CD4-positive, alpha-beta T cell treated with Interleukin-17A for 1 hour (primary cell): ENCODE measurements at regions not wholly inside any gene's neighbourhood (a gene's known extent, or its start where the extent isn't known, plus 50 kb on each side); places are given as distances from the start of the nearest gene placed in this dataset.
"Not testable (repeated sequence)": the region's sequence is repeated elsewhere in the genome, so short reads cannot be mapped to it uniquely, and the experiment has no call there.

Source experiments
- DNase-seq: peaks from one replicate; pipeline ENCODE4 v3.0.0-alpha.2; 2020

DNA sequence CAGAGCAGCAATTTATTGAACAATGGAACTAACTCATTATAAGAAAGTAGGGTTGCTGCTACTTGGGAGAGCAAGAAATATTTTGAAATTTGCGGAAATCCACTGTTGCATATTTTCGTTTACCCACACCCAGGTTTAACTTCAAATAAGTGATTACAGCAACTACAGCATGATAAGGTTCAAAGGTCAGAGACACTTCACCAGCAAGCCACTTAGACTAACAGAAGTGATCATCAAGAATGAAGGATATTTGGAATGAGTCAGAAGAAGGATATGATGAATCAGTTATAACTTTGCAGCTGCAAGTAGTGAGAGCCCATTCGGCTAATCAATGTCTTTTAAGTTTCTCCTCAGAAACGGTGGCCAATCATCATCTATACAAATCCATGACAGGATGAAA lies 199.3 kb downstream of the TMA16 start:
- no peak for DNase-seq

DNA sequence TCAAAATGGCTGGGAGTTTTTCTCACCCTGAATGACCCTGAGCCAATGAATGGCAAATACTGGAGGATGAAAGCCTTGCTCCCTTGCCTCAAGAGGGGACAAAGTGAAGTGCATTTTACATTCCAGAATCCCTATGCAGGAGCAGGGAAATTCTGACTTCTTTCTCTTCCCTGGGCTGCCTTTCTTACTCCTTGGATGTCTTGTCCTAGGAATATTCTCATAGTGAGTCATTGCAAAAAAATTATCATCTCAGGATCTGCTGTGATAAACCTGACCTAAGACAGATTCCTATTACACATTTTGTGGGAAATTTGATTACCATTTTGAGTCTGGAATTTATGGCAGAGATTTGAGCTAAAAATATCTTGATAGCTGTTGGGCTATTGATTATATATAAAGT lies 199.9 kb downstream of the TMA16 start:
- no peak for DNase-seq

DNA sequence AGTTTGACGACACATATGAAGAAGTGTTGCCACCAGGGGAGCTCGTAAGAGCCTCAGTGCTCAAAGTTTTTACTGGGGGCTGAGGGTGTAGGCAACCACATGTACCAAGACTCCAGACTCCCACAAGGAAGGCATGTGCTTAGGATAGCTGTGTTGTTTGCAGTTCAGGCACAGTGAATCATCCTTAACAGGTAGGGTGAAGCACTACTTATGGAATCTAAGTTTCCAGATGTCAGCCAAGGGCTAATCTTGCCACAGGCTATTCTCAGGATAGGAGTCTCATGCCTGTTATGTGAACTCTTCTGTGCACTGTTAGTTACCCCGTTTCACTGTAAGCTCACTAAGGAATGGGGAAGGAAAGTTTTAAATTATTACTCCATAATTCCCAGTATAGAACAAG lies 202.6 kb downstream of the TMA16 start:
- no peak for DNase-seq

DNA sequence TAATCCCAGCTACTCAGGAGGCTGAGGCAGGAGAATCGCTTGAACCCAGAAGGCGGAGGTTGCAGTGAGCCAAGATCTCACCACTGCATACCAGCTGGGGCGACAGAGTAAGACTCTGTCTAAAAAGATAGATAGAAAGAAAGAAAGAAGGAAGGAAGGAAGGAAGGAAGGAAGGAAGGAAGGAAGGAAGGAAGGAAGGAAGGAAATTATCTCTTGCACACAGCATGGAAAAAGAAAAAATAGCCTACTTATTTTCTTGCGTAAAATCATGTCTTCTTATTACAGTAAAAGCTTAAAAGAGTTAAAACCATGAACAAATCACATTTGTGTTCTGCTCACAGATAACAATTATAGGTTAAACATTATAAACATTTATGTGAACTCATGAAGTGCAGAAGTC lies 205.9 kb downstream of the TMA16 start:
- not testable (repeated sequence) for DNase-seq

DNA sequence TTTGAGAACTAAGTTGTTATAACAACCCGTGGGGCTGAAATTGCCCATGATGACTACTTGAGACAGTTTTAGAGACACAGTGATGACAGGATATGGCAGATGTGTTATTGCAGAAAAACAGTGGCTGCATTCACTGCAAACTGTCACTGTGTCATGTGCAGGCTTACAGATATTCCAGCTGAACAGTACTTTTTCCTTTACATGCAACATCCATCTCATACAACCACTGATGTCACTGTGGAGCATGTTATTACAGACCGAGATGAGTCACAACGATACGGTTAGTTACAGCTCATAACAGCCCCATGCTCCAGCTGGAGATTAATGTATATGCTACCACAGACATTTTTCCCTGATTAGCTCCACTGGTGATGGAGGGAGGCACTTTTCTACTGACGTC lies 207.4 kb downstream of the TMA16 start:
- no peak for DNase-seq

DNA sequence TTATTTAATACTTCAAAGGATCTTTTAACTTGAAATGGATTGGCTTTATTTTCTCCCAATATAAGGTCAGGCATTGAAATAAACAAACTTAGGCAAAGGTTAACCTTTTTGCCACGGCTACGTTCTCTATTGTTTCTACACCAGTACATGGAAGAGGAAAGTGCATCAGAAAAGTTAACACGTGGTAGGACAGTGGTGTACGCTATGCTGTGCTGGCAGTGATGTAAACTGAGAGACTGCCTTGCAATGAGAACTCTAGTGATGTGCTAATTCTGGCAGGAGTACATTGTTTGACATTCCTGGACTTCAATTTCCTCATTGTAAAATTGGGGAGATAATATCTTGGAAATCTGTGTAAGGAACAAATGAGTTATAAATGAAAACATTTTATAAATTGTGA lies 208.2 kb downstream of the TMA16 start:
- DNase-seq: no peak

DNA sequence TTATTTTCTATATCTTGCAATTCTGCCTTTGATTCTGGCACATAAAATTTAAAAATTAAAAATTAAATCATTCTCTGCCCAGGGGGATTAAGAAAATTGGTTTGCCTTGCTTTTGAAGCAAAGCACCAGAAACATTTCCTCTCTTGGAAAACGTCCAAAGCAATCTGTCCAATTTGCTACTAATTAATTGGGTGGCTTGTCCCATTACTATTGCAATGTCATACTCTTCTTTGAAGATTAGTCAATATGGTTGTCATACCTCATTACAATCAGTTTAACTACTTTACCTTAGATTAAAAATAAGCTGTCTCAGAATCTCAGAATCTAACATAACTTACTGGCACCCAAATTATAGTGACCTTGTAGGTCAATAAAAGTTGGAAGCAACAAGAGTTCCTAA lies 208.8 kb downstream of the TMA16 start:
- DNase-seq: no peak

DNA sequence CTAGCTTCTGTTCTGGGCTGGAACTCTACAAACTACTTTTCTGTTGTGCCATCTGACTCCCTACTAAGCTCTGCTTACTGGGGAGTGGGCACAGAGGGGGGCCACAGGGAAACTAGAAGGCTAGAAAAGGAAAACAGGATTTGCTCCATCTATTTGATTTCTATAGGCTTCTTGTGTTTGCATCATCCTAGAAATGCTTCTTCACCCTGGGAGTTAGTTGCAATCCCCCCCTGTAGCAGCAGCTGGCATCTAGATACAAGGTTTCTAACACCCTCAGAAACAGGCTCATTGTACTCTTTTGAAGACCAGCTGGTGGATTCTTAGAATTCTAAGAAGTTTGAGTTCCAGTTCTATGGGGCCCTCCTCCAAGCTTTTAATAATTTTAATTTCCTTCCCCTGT lies 213.4 kb downstream of the TMA16 start:
- no peak for DNase-seq

DNA sequence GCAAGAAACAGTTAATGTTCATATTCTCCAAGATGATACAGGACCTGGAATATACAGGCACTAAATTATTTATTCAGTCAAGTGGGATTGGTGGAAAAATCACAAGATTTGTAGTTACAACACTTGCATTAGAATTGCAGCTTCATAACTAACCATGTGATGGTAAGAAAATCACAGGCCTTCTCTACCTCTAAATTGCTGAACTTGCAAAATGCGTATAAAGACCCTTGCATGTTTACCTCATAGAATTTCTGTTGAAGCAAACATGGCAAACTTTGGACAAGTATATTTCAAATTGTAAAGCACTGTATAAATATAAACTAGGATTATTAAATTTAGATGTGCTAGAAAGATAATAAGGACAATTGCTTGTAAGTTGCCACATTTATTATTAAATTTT lies 215.1 kb downstream of the TMA16 start:
- no peak for DNase-seq

DNA sequence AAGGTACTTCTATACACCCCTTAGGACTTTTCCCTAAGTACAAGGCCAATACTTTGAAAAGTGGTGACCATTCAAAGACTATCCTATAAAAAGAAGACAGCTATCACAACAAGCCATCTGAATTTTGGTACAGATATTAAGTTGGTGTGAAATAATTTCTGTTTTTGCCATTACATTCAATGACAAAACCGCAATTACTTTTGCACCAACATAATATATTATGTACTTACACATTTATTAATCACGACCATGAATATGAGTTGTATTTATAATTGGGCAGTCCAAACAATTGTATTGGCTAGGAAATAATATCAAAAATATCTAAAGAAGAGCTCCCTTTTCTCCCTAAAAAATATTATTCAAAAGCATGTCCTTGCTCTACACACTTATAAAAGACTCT lies 215.7 kb downstream of the TMA16 start:
- DNase-seq: no peak

DNA sequence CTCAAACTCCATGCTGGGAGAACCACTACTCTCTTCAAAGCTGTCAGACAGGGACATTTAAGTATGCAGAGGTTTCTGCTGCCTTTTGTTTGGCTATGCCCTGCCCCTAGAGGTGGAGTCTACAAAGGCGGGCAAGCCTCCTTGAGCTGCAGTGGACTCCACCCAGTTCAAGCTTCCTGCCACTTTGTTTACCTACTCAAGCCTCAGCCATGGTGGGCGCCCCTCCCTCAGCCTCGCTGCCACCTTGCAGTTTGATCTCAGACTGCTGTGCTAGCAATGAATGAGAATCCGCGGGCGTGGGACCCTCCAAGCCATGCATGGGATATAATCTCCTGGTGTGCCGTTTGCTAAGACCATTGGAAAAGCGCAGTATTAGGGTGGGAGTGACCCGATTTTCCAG lies 230.0 kb downstream of the TMA16 start:
- not testable (repeated sequence) for DNase-seq

DNA sequence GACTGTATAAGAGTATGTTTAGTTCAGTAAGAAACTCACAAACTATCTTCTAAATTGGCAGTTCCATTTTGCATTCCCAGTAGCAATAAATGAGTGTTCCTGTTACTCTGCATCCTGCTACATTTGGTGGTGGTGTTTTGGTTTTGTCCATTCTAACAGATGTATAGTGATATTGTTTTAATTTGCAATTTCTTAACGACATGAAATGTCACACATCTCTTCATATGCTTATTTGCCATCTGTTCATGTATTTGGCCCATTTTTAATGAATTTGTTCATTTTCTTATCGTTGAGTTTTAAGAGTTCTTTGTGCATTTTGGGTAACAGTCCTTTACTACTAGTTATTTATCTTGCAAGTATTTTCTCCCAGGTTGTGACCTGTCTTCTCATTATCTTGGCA lies 232.2 kb downstream of the TMA16 start:
- no peak for DNase-seq

DNA sequence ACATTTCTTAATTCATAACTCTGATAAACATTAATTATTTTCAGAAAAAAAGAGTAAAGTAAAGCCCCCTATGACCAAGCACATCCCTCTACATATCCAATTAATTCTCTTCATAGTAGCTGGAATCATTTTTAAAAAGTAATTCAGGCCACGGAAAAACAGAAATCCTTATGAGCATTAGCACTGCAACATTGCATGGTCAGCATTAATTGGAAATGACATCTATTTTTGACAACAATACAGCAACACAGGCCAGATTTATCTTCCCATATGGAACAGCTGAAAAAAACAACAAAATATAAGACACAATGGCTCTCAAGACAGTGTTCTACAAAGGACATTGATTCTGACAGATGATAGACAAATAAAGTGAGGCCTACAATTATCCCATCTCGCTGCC lies 236.6 kb downstream of the TMA16 start:
- no peak for DNase-seq

DNA sequence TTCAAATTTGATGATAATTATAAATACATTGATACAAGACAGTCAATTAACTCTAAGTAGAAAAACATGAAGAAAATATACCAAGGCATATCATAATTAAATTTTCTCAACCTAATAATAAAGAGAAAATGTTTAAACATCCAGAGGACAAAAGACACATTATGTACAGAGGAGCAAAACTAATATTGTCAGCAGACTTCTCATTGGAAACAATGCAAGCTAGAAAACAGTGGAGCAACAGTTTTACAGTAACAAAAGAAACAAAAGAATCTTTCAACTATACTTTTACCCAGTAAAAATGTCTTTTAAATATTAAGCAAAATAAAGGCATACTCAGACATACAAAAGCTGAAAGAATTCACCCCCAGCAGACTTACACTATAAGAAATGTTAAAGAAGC lies 238.0 kb downstream of the TMA16 start:
- no peak for DNase-seq

DNA sequence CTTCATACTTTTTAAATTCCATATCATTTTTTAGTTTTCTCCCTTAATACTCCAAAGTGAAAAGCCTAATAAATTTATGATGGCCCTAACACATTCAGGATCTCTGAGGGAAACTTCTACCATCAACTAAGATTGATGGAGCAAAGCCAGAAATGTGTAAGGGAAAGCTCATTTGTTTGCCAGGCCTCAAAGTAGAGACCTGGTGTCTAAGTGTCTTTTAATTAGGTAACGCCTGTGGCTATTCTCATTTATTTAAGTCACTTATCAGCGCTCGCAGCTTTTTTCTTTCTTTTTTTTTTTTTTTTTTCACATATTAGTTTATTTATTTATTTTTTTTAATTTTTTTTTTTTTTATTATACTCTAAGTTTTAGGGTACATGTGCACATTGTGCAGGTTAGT lies 242.4 kb downstream of the TMA16 start:
- DNase-seq: no peak

DNA sequence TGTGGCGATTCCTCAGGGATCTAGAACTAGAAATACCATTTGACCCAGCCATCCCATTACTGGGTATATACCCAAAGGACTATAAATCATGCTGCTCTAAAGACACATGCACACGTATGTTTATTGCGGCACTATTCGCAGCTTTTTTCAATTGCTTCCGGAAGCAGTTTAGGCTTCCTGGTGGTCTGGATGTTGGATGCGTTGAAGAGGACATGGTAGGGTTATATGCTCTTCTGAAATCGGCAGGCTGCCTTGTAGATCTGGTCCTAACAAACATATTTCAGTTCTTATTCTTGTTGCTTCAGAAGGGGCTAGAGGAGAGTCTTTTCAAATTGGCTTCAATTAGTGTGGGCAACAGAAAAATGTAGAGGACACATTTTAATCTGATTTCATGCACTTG lies 243.4 kb downstream of the TMA16 start:
- DNase-seq: not testable (repeated sequence)

DNA sequence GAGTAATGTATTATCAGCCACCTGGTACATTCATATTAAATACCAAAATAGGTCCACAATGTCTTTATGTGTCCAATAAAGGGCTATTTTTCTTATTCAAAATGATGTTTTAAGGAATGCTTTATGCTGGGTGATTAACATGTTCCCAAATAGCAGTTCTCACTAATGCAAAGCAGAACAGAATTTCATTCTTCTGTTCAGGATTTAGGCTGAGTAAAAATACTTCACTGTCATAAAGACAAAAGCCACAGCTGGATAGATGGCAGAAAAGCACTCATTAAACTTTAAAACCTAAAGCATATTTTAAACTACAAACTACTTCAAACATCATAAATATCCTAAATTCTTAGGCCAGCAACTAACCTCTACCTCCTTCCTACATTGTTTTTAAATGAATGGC lies 244.0 kb downstream of the TMA16 start:
- DNase-seq: no peak

DNA sequence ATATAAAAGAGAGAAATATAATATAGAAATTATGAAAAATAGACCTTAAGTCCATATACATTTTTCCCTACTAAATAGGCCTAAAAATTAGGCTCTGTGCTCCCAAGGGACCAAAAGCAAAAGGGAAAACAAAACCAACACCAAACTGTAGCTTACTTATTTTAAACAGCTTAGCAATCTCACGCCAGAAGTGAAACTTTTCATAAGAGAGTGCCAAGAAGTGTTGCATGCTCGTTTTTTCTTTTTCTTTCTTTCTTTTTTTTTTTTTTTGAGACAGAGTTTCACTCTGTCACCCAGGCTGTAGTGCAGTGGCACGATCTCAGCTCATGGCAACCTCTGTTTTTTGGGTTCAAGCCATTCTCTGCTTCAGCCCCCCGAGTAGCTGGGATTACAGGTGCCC lies 250.4 kb downstream of the TMA16 start:
- DNase-seq: no peak

DNA sequence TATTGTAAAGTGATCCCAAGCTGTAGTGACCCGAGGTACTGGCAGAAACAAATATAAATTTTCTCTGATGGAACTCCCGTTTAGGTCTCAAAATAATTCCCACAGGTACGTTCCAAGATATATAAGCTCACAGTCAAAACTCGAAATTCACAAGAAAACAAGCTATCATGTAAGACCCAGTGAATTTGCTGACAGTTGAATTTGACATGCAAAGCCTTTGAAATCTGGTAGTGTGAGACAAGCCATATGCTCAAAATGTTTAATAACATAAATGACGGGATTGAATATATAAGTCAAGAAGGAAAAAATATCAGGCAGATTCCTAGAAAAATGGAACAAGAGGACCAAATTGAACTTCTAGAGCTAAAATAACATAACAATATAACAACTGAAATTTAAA lies 252.8 kb downstream of the TMA16 start:
- no peak for DNase-seq

DNA sequence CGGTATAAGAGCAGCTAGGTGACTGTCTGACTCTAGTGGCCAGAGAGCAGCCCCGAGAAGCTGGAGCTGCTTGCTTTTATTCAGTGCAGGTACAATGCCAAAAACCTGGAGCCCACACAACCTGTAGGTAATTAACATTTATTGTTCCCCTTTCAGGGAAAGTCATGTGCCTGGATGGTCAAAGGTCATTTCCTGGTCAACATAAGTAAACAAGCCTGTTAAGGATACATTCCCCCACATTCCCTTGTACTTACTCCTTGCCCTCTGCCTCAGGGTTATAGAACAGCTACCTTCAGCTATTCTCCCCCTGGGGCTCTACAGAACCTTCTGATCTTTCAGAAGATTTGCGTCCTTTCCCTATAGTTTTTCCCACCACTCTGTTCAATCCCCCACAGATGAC lies 253.4 kb downstream of the TMA16 start:
- no peak for DNase-seq

DNA sequence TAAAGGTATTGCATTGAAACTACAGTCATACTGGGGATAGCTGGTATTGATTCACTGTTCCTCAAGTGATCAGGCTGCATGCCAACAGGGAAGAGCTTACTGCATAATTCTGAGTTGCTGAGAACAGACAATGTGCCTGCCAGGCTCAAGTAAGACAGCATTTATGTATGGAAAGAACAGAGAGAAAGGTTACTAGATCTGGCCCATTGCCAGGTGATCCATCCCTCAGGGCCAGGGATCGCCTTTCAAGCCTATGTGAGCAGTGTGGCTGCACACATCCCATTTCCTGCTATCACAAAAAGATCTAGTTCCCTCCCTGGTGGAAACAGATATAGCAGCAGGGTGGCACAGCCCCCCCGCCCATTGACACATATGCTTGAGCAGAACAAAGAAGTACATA lies 254.0 kb downstream of the TMA16 start:
- DNase-seq: no peak

DNA sequence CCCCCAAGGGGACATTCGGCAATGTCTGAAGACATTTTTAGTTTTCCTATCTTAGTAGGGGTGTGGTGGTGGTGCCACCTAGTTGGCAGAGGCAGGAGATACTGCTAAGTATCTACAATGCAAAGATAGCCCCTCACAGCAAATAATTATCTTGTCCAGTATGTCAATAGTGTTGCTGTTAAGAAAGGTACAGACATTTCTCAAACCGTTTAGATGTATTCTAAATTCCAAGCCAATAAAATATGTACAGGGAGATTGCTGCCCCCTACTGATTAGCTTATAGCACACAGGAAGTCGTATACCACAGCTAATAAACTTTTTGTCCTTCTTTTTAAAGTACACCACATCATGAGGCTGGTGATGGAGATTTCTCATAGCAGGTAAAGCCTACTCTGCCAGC lies 260.5 kb downstream of the TMA16 start:
- peak; percentile 45 for DNase-seq

DNA sequence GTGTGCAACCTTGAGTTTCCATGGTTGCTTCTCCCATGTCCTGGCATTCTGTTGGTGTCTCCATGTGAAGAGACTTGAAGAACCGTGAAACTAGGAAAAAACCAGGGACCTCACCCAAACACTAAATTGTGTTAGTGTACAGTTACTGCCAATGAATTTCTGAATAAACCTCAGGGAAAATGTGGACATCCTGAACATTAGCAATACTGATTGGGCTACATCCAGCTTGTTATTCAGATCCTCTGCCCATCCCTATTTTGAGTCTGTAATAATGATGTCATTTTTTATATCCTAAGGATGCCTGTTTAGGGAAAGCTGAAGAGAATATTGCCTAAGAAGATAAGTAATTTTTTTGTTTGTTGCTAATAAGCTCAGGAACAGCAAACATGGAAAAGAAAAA lies 262.7 kb downstream of the TMA16 start:
- DNase-seq: no peak

DNA sequence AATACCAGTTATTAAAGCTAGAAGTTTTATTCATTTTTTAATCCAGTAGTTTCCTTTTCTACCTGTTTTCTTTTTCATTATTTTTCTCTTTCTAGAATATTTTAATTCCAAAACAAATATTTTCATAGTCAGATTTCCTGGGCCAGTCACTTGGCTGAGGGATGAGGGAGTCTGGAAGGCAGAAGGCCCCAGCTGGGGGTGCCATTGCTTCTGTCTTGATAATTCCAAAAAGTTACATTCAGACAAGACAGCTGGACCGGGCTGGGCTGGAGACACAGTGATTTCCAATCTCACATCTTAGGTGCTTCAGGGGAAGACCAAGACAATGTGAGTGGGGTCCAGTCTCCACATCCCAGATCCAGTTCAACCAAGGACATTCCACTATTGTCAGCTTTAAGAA lies 263.5 kb downstream of the TMA16 start:
- DNase-seq: no peak

DNA sequence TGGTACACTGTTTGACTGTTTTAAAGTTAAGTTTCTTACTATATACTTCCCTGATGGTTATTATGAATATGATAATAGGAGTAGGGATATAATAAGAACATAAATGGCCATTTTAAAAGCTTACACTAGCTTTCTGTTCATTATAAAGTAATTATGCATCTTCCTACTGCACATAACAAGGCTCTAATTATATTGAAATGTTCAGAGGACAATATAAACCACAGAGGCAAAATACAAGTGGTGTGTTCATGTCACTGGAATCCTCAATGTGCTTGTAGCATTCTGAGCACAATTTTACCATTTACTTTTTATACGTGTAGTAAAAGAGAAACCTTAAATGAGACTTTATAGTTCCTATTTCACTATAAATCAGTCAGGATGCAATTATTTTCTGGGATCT lies 268.3 kb downstream of the TMA16 start:
- DNase-seq: no peak

DNA sequence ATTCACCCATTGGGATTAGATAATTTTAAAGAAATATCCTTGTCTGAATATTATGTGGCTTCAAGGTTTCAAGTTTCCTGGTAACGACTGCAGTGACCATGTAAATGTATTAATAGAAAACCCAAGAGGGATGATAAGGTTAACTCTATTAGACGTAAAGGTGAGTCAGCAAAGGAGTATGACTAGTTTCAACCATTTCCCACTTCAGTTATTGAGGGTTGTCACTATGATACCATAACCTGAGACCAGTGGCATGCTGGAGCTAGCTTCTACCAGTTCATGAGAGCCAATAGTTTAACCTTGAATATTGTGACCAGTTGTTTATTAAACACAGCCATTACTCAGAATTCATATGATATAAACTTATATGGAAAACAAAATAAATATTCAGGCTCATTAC lies 270.1 kb downstream of the TMA16 start:
- DNase-seq: no peak
